PC-3 (cell line): ENCODE measurements at regions not wholly inside any gene's neighbourhood (a gene's known extent, or its start where the extent isn't known, plus 50 kb on each side); places are given as distances from the start of the nearest gene placed in this dataset.

Experiments
- ATAC-seq: fragments of 200-7000 bp; cut with Tn5 transposase; 2 replicates; pipeline ENCODE4 v1.9.1; 2020; ENCODE audit warnings: mild to moderate bottlenecking, moderate library complexity
- BruUV-seq: library from RNA; stranded (reverse); fragments of 400-500 nt; replicated peaks from 2 replicates; lab custom pipeline; 2021; lab: Mats Ljungman, UMichigan
- CTCF ChIA-PET: fragments of 300-600 bp; sonication (Branson Sonifier 250); formaldehyde crosslinking; loops from one replicate; lab custom pipeline; 2022; ENCODE audit warnings: antibody characterized with exemption; lab: Charles Lee
- POLR2A ChIA-PET: fragments of 300-600 bp; sonication (Branson Sonifier 250); formaldehyde crosslinking; loops from one replicate; lab custom pipeline; 2022; ENCODE audit warnings: antibody characterized with exemption; ENCODE audit not compliant: unreplicated experiment; lab: Charles Lee
- DNase-seq: peaks from one replicate; pipeline ENCODE4 v3.0.0-alpha.2; 2015
- H2AFZ ChIP-seq: fragments of 300-600 bp; sonication (generic); 2 replicates; pipeline ENCODE4 v1.6.0; 2016; ENCODE audit warnings: antibody characterized with exemption, low read length
- H3F3A ChIP-seq: fragments of 300-600 bp; sonication (generic); one replicate; pipeline ENCODE4 v1.6.0; 2017; ENCODE audit warnings: antibody characterized with exemption, low read length, control low read depth, mild to moderate bottlenecking; ENCODE audit not compliant: unreplicated experiment
- H3K27ac ChIP-seq: fragments of 300-600 bp; sonication (generic); 2 replicates; pipeline ENCODE4 v1.5.1; 2016; ENCODE audit warnings: mild to moderate bottlenecking, low read length
- H3K27me3 ChIP-seq: fragments of 300-600 bp; sonication (generic); 2 replicates; pipeline ENCODE4 v1.6.1; 2016; ENCODE audit warnings: low read length, mixed read lengths
- H3K36me3 ChIP-seq: fragments of 300-600 bp; sonication (generic); 2 replicates; pipeline ENCODE4 v1.6.1; 2016; ENCODE audit warnings: low read depth, mixed run types, low read length, mixed read lengths
- H3K4me1 ChIP-seq: fragments of 300-600 bp; sonication (generic); 2 replicates; pipeline ENCODE4 v1.5.1; 2016; ENCODE audit warnings: low read length; ENCODE audit not compliant: insufficient read depth
- H3K4me2 ChIP-seq: fragments of 300-600 bp; sonication (generic); 2 replicates; pipeline ENCODE4 v1.6.0; 2016; ENCODE audit warnings: low read length
- H3K4me3 ChIP-seq: fragments of 300-600 bp; sonication (generic); 2 replicates; pipeline ENCODE4 v1.5.1; 2016; ENCODE audit warnings: mild to moderate bottlenecking, low read length, mixed read lengths
- H3K79me2 ChIP-seq: fragments of 300-600 bp; sonication (generic); 2 replicates; pipeline ENCODE4 v1.6.1; 2017; ENCODE audit warnings: low read length, mixed read lengths
- H3K9ac ChIP-seq: fragments of 300-600 bp; sonication (generic); 2 replicates; pipeline ENCODE4 v1.6.0; 2016; ENCODE audit warnings: mild to moderate bottlenecking, low read length
- H3K9me2 ChIP-seq: fragments of 300-600 bp; sonication (generic); replicated peaks from 2 replicates; pipeline ENCODE4 v1.6.1; 2016; ENCODE audit warnings: mixed run types, low read length, mixed read lengths
- H3K9me3 ChIP-seq: fragments of 300-600 bp; sonication (generic); 2 replicates; pipeline ENCODE4 v1.6.1; 2016; ENCODE audit warnings: low read length, mixed read lengths
- H4K20me1 ChIP-seq: fragments of 300-600 bp; sonication (generic); 2 replicates; pipeline ENCODE4 v1.6.1; 2016; ENCODE audit warnings: low read length, mixed read lengths
- EZH2 ChIP-seq: fragments of 300-600 bp; sonication (generic); IDR thresholded peaks from one replicate; pipeline ENCODE4 v1.6.1; 2017; ENCODE audit warnings: antibody characterized with exemption, mild to moderate bottlenecking, low read length; ENCODE audit not compliant: unreplicated experiment
- EZH2phosphoT487 ChIP-seq: fragments of 300-600 bp; sonication (generic); IDR thresholded peaks from 2 replicates; pipeline ENCODE4 v1.6.1; 2018; ENCODE audit warnings: mild to moderate bottlenecking, antibody characterized with exemption, low read length, borderline replicate concordance
- intact Hi-C: fragments of 100-400 bp; cut with micrococcal nuclease; formaldehyde crosslinking; loops from 2 replicates; pipeline ENCODE4 v1.9.0; 2023
- TF ChIP-seq, protein P1 (sequence below): fragments of 300-600 bp; sonication (generic); conservative IDR thresholded peaks from 2 replicates; pipeline ENCODE4 v1.5.1; 2017; ENCODE audit warnings: antibody characterized with exemption, low read depth, mild to moderate bottlenecking, low read length

DNA sequence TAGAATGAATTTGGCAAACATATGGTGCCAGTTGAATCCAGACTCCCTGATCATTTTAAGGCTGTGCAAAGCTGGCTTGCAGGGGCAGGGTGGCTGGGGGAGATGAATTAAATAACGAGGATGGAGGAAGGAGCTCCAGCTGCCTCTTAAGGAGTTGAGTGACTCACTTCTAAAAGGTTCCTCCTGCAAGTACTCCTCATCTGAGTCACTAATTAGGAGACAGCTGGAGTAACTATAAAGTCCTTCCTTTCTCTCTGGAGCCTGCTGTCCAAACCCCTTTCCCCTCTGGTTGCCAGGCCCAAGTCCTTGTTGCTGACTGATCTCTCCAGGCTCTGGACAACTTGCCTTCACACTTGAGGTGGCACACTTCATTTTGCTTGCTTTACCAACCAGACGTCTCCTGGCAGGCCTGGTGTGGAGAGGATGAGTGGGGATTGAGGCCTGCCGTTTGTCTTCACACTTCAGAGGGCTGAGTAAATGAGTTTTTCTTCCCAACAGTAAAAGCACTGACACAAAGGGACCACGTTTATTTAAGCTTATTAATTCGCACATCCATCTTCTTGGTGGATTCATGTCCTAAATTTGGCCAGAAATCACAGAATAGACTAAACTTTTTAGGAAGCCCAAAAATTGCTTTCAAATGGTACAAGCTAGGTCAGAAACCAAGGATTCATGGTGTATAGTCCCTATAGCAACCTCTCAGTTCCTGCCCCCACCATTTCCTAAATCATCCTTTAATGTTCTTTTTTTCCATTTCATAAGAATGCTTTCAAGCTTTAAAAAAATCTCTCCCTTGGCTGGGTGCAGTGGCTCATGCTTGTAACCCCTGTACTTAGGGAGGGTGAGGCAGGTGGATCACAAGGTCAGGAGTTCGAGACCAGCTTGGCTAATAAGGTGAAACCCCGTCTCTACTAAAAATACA lies 90.5 kb upstream of the MYRIP start:
- CTCF ChIA-PET: no interaction called here

DNA sequence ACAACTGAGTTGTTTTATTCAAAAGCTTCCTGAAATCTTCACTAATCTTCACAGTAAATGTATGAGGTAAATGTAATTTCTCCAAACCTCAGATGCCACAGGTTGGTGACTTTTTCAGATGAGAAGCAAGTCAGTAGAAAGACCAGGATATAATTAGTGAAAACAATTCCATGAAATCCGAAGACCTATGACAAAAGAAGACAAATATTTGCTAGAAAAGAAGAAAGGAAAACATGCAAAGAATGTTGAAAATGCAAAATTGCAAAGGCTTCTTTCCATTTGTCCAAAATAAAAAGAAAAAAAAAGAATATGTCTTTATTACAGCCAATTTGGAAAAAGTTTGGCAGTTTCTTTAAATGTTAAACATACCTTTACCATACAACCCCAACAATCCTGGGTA lies 88.3 kb upstream of the MYRIP start:
- Histone ChIP-seq H3K27me3 (0 out of 2 replicates have a peak, but pooled peaks cover 12% of the 10 kb centered on the region), H4K20me1 (no peaks in the 10 kb centered on the region), H3K9me3 (no peaks in the 10 kb centered on the region), H3K27ac (no peak overlapping the region), H3K36me3 (no peaks in the 10 kb centered on the region), H3F3A (no peaks in the 10 kb centered on the region), H3K4me2 (no peak overlapping the region), H2AFZ (no peak overlapping the region), H3K4me1 (no peaks in the 10 kb centered on the region), H3K4me3 (no peak overlapping the region), H3K9ac (no peak overlapping the region), H3K79me2 (no peaks in the 10 kb centered on the region), H3K9me2 (no peaks in the 10 kb centered on the region)
- ATAC-seq (no peak), DNase-seq (no peak)
- no TSS peak for BruUV-seq
- TF ChIP-seq, protein P1, sequence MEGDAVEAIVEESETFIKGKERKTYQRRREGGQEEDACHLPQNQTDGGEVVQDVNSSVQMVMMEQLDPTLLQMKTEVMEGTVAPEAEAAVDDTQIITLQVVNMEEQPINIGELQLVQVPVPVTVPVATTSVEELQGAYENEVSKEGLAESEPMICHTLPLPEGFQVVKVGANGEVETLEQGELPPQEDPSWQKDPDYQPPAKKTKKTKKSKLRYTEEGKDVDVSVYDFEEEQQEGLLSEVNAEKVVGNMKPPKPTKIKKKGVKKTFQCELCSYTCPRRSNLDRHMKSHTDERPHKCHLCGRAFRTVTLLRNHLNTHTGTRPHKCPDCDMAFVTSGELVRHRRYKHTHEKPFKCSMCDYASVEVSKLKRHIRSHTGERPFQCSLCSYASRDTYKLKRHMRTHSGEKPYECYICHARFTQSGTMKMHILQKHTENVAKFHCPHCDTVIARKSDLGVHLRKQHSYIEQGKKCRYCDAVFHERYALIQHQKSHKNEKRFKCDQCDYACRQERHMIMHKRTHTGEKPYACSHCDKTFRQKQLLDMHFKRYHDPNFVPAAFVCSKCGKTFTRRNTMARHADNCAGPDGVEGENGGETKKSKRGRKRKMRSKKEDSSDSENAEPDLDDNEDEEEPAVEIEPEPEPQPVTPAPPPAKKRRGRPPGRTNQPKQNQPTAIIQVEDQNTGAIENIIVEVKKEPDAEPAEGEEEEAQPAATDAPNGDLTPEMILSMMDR: no peak
- CTCF ChIA-PET: no interaction called here
- intact Hi-C loops: no loop called here
- POLR2A ChIA-PET: no interaction called here

More for the DNA sequence above, 90.5 kb upstream of the MYRIP start:
- TF ChIP-seq EZH2phosphoT487 (no peak), EZH2 (no peak)
- TF ChIP-seq, protein P1: no peak
- Histone ChIP-seq H3K9ac (no peak overlapping the region), H3K9me2 (no peaks in the 10 kb centered on the region), H4K20me1 (no peaks in the 10 kb centered on the region), H3K27ac (no peak overlapping the region), H3K9me3 (no peaks in the 10 kb centered on the region), H3K36me3 (no peaks in the 10 kb centered on the region), H2AFZ (no peak overlapping the region), H3K27me3 (0 out of 2 replicates have a peak, but pooled peaks cover 9% of the 10 kb centered on the region), H3K4me1 (no peaks in the 10 kb centered on the region), H3F3A (no peaks in the 10 kb centered on the region), H3K4me3 (no peak overlapping the region), H3K79me2 (no peaks in the 10 kb centered on the region), H3K4me2 (no peak overlapping the region)
- intact Hi-C loops: no loop called here
- ATAC-seq (no peak), DNase-seq (no peak)
- no TSS peak for BruUV-seq
- POLR2A ChIA-PET: no interaction called here

DNA sequence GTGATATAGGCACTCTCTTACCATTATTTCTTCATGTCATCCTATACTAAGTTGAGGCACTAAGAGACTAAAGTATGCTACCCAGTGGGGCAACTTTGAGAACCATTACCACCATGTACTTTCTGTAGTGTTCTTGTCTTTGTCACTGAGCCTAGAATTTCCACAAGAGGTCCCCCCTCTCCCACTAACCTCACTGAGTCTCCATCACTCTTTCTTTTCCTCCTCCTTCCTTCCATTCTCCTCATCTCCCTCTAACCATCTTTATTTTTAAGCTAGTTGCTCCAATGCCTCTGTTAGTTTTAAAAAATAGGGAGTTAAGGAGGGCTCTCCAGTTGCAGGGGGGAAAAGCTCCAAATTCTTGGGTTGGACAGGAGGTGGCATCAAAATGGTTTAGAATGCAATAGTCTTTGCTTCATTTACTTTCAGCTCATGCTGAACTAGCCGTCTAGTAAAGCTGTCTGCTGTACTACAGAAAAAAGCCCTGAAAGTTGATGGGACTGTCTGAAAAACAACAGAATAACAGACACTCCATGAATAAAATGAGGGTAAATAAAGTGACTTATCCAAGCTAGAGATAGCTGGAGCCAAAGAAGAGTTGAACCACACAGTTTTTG lies 85.1 kb upstream of the MYRIP start:
- Histone ChIP-seq H3K27ac (no peak overlapping the region), H4K20me1 (no peaks in the 10 kb centered on the region), H3K27me3 (0 out of 2 replicates have a peak, but pooled peaks cover 12% of the 10 kb centered on the region), H3K9ac (no peak overlapping the region), H3K9me2 (no peaks in the 10 kb centered on the region), H3K4me2 (no peak overlapping the region), H3K9me3 (no peaks in the 10 kb centered on the region), H3K36me3 (no peaks in the 10 kb centered on the region), H3K4me1 (no peaks in the 10 kb centered on the region), H2AFZ (no peak overlapping the region), H3K4me3 (no peak overlapping the region), H3K79me2 (no peaks in the 10 kb centered on the region), H3F3A (no peaks in the 10 kb centered on the region)
- intact Hi-C loops: no loop called here
- BruUV-seq: no TSS peak
- DNase-seq: no peak
- ATAC-seq: no peak
- TF ChIP-seq EZH2 (no peak), EZH2phosphoT487 (no peak)
- TF ChIP-seq, protein P1: no peak
- ChIA-PET POLR2A (no interaction called here), CTCF (no interaction called here)
